Heart left ventricle (tissue), 16 donors: ENCODE measurements at regions not wholly inside any gene's neighbourhood (a gene's known extent, or its start where the extent isn't known, plus 50 kb on each side); places are given as distances from the start of the nearest gene placed in this dataset.

ENCODE experiments used
- ATAC-seq, 4 donors: fragments of 200-7000 bp; cut with Tn5 transposase; one replicate each; pipeline ENCODE4 v1.9.1; 2020 to 2022; ENCODE audit warnings: moderate library complexity in 4 of 4, mild to moderate bottlenecking in 3 of 4, moderate number of reproducible peaks in 1 of 4
- DNase-seq, 5 donors: peaks; one replicate each; pipeline ENCODE4 v3.0.0-alpha.2; 2020
- H3K27ac ChIP-seq, 12 donors: fragments of 200-600 bp; sonication (generic) in 4 of 12; one replicate each; pipeline versions ENCODE4 v1.5.0 to v1.8.0; 2016 to 2022; ENCODE audit warnings: mild to moderate bottlenecking in 2 of 12
- H3K27me3 ChIP-seq, 9 donors: fragments of 200-600 bp; sonication (generic) in 2 of 9; one replicate each; pipeline versions ENCODE4 v1.5.1 to v1.8.0; 2016 to 2022; ENCODE audit warnings: mild to moderate bottlenecking in 3 of 9
- H3K36me3 ChIP-seq, 9 donors: fragments of 200-600 bp; sonication (generic) in 2 of 9; one replicate each; pipeline versions ENCODE4 v1.5.0 to v1.8.0; 2018 to 2022; ENCODE audit warnings: mild to moderate bottlenecking in 2 of 9
- H3K4me1 ChIP-seq, 12 donors: fragments of 200-600 bp; sonication (generic) in 4 of 12; one replicate each; pipeline versions ENCODE4 v1.5.0 to v1.8.0; 2016 to 2022; ENCODE audit warnings: mild to moderate bottlenecking in 3 of 12
- H3K4me3 ChIP-seq, 12 donors: fragments of 200-600 bp; sonication (generic) in 4 of 12; one replicate each; pipeline versions ENCODE4 v1.5.0 to v1.8.0; 2017 to 2022; ENCODE audit warnings: mild to moderate bottlenecking in 9 of 12, moderate library complexity in 4 of 12
- H3K9me3 ChIP-seq, 12 donors: fragments of 200-600 bp; sonication (generic) in 4 of 12; one replicate each; pipeline versions ENCODE4 v1.5.0 to v1.8.0; 2016 to 2022; ENCODE audit warnings: mild to moderate bottlenecking in 1 of 12
- CTCF ChIP-seq, 12 donors: fragments of 200-600 bp; sonication (generic) in 4 of 12; IDR thresholded peaks; one replicate each; pipeline versions ENCODE4 v1.5.0 to v1.8.0; 2018 to 2022; ENCODE audit warnings: antibody characterized with exemption in 12 of 12, mild to moderate bottlenecking in 5 of 12
- POLR2A ChIP-seq, 2 donors: fragments of 450-650 bp; IDR thresholded peaks; one replicate each; pipeline ENCODE4 v1.6.1; 2017; ENCODE audit warnings: antibody characterized with exemption in 2 of 2, mild to moderate bottlenecking in 2 of 2, moderate library complexity in 2 of 2
- WGBS, 4 donors: extraction: QIAGEN DNeasy Blood & Tissue Kit in 2 of 4; methylation state at CpG; one replicate each; pipeline versions ENCODE4 v1.1.5 to v1.1.7; 2013 to 2018; 5-methylcytosine and 5-hydroxymethylcytosine counted together
- intact Hi-C, 10 donors: fragments of 100-400 bp; cut with DNase I; formaldehyde crosslinking; loops; one replicate each; pipeline versions ENCODE4 v1.11.1 to v1.14.2; 2022
- donor health status: ischemic (EF 13 %, LVEDD 7.1; RV severe dilation, severe dysfunction).
- donor health status: healthy with polysubstance abuse.
- donor health status: DM: no; HTN: yes; CAD: no.
- donor health status: DM: no; HTN: no; CAD: no.
- donor health status: ischemic (EF 25% LVEDD 6.9; RV normal size, moderate dysfunction).
- donor health status: ischemic (EF 25% LVEDD 5.7; RV mildly dilated, moderate dysfunction).
- donor health status: healthy.
- donor health status: DM: yes; HTN: yes; CAD: no.
- donor health status: ischemic (EF 35%, LVEDD 5.7; RV mildly dilated, moderate dysfunction).
- donor health status: nonischemic (EF 11% LVEDD 7.7; RV severe dilation, severe dysfunction).
- donor health status: DM: yes; HTN: yes; CAD: no.
- donor health status: PGD.
- donor health status: ischemic (EF 29% LVEDD 5.4; RV normal size, mild dysfunction).
- donor health status: nonischemic (EF 23%, LVEDD 6.1; RV moderate dilation, normal function).

GRCh38 chr11:45750439-45750838 is 54.5 kb upstream of the SLC35C1 start:
- Histone ChIP-seq H3K4me3 (no peak overlapping the region), H3K4me1 (peaks cover 4 to 34% (median 12%) of the 10 kb centered on the region in 12 donors), H3K27me3 (no peaks in the 10 kb centered on the region), H3K27ac (no peak overlapping the region), H3K36me3 (no peaks in the 10 kb centered on the region), H3K9me3 (no peaks in the 10 kb centered on the region)
- TF ChIP-seq CTCF (IDR thresholded peaks at IDR 0.05) (no peak), POLR2A (IDR thresholded peaks at IDR 0.05) (no peak)
- ATAC-seq: no peak
- WGBS, 4 donors: 71 to 80% (median 75%) methylated on average over 8 of the region's 8 CpGs
- intact Hi-C loops: loop anchor here in 1 of 10 donors (10.0 kb wide), 1 partner anchor 86 kb away; the partner anchor contains the start of gene CHST1
- DNase-seq: no peak

DNA sequence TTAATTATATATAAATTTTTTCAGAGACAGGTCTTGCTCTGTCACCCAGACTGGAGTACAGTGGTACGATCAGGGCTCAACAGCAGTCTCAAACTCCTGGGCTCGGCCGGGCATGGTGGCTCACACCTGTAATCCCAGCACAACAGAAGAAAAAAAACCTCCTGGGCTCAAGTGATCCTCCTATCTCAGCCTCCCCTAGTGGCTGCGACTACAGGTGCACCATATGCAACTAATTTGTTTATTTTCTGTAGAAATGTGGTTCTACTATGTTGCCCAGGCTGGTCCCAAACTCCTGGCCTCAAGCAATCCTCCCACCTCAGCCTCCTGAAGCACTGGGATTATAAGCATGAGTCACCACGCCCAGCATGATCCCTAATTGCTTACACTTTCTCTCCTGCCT is 56.1 kb upstream of the SLC35C1 start:
- peaks cover 0 to 23% (median 3%) of the 10 kb centered on the region in 12 donors for H3K4me1 ChIP-seq
- H3K36me3 ChIP-seq: no peaks in the 10 kb centered on the region
- 92 to 96% (median 94%) methylated on average over 5 of the region's 5 CpGs for WGBS, 4 donors
- no peak overlapping the region for H3K27ac ChIP-seq
- no peak for ATAC-seq
- no peaks in the 10 kb centered on the region for H3K9me3 ChIP-seq
- intact Hi-C loops: loop anchor here in 1 of 10 donors (10.0 kb wide), 1 partner anchor 84 kb away; the partner anchor contains the start of gene CHST1
- no peaks in the 10 kb centered on the region for H3K27me3 ChIP-seq
- TF ChIP-seq CTCF (IDR thresholded peaks at IDR 0.05): no peak
- no peak for TF ChIP-seq POLR2A (IDR thresholded peaks at IDR 0.05)
- no peak overlapping the region for H3K4me3 ChIP-seq
- DNase-seq: no peak

GRCh38 chr11:45745065-45745811 is 59.7 kb upstream of the SLC35C1 start:
- ATAC-seq: peak; percentile 68 to 92 (median 89)

More at GRCh38 chr11:45745065-45745811, 59.7 kb upstream of the SLC35C1 start:
- TF ChIP-seq POLR2A (IDR thresholded peaks at IDR 0.05) (no peak), CTCF (IDR thresholded peaks at IDR 0.05) (no peak)
- Histone ChIP-seq H3K36me3 (no peaks in the 10 kb centered on the region), H3K4me1 (peaks cover 0 to 26% (median 3%) of the 10 kb centered on the region in 12 donors), H3K27me3 (no peaks in the 10 kb centered on the region), H3K4me3 (no peak overlapping the region), H3K27ac (peak overlapping the region; percentile 12 to 78 (median 54)), H3K9me3 (no peaks in the 10 kb centered on the region)
- peak; percentile 72 to 82 (median 78) for DNase-seq
- intact Hi-C loops: loop anchor here in 1 of 10 donors (10.0 kb wide), 1 partner anchor 80 kb away; the partner anchor contains the start of gene CHST1
- 55 to 63% (median 58%) methylated on average over 13 of the region's 13 CpGs for WGBS, 4 donors
